Liver (tissue), 8 donors: ENCODE measurements at regions not wholly inside any gene's neighbourhood (a gene's known extent, or its start where the extent isn't known, plus 50 kb on each side); places are given as distances from the start of the nearest gene placed in this dataset.

Source experiments
- DNase-seq: peaks from one replicate; pipeline ENCODE4 v3.0.0-alpha.2; 2017; ENCODE audit warnings: low spot score
- H3K27ac ChIP-seq, 2 donors: one replicate each; pipeline ENCODE4 v1.7.0; 2013; ENCODE audit warnings: inconsistent platforms in 2 of 2, low read length in 2 of 2, control low read depth in 1 of 2, low read depth in 1 of 2, mild to moderate bottlenecking in 1 of 2
- H3K27me3 ChIP-seq, 4 donors: one replicate each; pipeline versions ENCODE4 v1.6.1 to v1.7.0; 2013; ENCODE audit warnings: low read length in 3 of 4, inconsistent platforms in 1 of 4, mild to moderate bottlenecking in 1 of 4, moderate library complexity in 1 of 4; ENCODE audit not compliant: control insufficient read depth in 4 of 4, insufficient read depth in 4 of 4
- H3K36me3 ChIP-seq, 4 donors: one replicate each; pipeline versions ENCODE4 v1.6.1 to v1.7.0; 2013; ENCODE audit warnings: low read length in 3 of 4, mild to moderate bottlenecking in 3 of 4, low read depth in 1 of 4, moderate library complexity in 1 of 4; ENCODE audit not compliant: control insufficient read depth in 4 of 4, insufficient read depth in 3 of 4
- H3K4me1 ChIP-seq, 4 donors: one replicate each; pipeline versions ENCODE4 v1.6.1 to v1.7.0; 2013; ENCODE audit warnings: low read length in 3 of 4, mild to moderate bottlenecking in 3 of 4, moderate library complexity in 1 of 4; ENCODE audit not compliant: control insufficient read depth in 4 of 4, insufficient read depth in 4 of 4
- H3K4me3 ChIP-seq, 3 donors: one replicate each; pipeline versions ENCODE4 v1.6.1 to v1.7.0; 2013; ENCODE audit warnings: low read length in 3 of 3, control low read depth in 1 of 3, low read depth in 1 of 3, mild to moderate bottlenecking in 1 of 3
- H3K9ac ChIP-seq, 2 donors: one replicate each; pipeline ENCODE4 v1.7.0; 2013; ENCODE audit warnings: low read length in 2 of 2, mild to moderate bottlenecking in 2 of 2, moderate library complexity in 2 of 2, control low read depth in 1 of 2, low read depth in 1 of 2
- H3K9me3 ChIP-seq, 4 donors: one replicate each; pipeline versions ENCODE4 v1.6.1 to v1.7.0; 2013; ENCODE audit warnings: low read length in 3 of 4; ENCODE audit not compliant: control insufficient read depth in 4 of 4
- CTCF ChIP-seq: fragments of 150-350 bp; IDR thresholded peaks from 2 replicates; pipeline ENCODE4 v1.5.1; 2017; ENCODE audit warnings: improper control_type of control experiment, low read depth, low read length; ENCODE audit not compliant: missing input control
- EGR1 ChIP-seq, 2 donors: IDR thresholded peaks; 2 replicates each; pipeline ENCODE4 v1.6.1; 2016 to 2018; ENCODE audit warnings: antibody characterized with exemption in 2 of 2, low read depth in 2 of 2
- FOXA2 ChIP-seq: IDR thresholded peaks from 2 replicates; pipeline ENCODE4 v1.6.1; 2016; ENCODE audit warnings: antibody characterized with exemption
- GABPA ChIP-seq, 2 donors: IDR thresholded peaks in 1 of 2; conservative IDR thresholded peaks in 1 of 2; 2 replicates each; pipeline ENCODE4 v1.6.1; 2016; ENCODE audit warnings: antibody characterized with exemption in 2 of 2, mild to moderate bottlenecking in 1 of 2, moderate library complexity in 1 of 2
- HNF4G ChIP-seq: IDR thresholded peaks from 2 replicates; pipeline ENCODE4 v1.6.1; 2016; ENCODE audit warnings: antibody characterized with exemption
- NR2F2 ChIP-seq: IDR thresholded peaks from 2 replicates; pipeline ENCODE4 v1.6.1; 2016; ENCODE audit warnings: antibody characterized with exemption
- RAD21 ChIP-seq, 2 donors: IDR thresholded peaks; 2 replicates each; pipeline ENCODE4 v1.6.1; 2016; ENCODE audit warnings: antibody characterized with exemption in 2 of 2, mild to moderate bottlenecking in 2 of 2
- SP1 ChIP-seq: IDR thresholded peaks from 2 replicates; pipeline ENCODE4 v1.6.1; 2018; ENCODE audit warnings: antibody characterized with exemption, mild to moderate bottlenecking
- YY1 ChIP-seq: IDR thresholded peaks from 2 replicates; pipeline ENCODE4 v1.6.1; 2016; ENCODE audit warnings: antibody characterized with exemption, mild to moderate bottlenecking
- WGBS: extraction: QIAGEN DNeasy Blood & Tissue Kit; methylation state at CpG from one replicate; pipeline ENCODE4 v1.1.7; 2013; 5-methylcytosine and 5-hydroxymethylcytosine counted together
- TF ChIP-seq, protein P1 (sequence below): IDR thresholded peaks from 2 replicates; pipeline ENCODE4 v1.6.1; 2016; ENCODE audit warnings: antibody characterized with exemption
- TF ChIP-seq, protein P2 (sequence below): IDR thresholded peaks from 2 replicates; pipeline ENCODE4 v1.6.1; 2016; ENCODE audit warnings: antibody characterized with exemption
- TF ChIP-seq, protein P3 (sequence below): IDR thresholded peaks from 2 replicates; pipeline ENCODE4 v1.6.1; 2016; ENCODE audit warnings: antibody characterized with exemption, mild to moderate bottlenecking
- donor health status: healthy.
- donor health status: healthy.
- donor health status: healthy.
- donor health status: healthy.
- donor health status: healthy.

- H3K27me3 ChIP-seq, result peaks cover 0 to 2% (median 0%) of the 10 kb centered on the region in 4 donors
- no peak overlapping the region for H3K4me3 ChIP-seq
- TF ChIP-seq YY1, result no peak
- TF ChIP-seq, protein P1, sequence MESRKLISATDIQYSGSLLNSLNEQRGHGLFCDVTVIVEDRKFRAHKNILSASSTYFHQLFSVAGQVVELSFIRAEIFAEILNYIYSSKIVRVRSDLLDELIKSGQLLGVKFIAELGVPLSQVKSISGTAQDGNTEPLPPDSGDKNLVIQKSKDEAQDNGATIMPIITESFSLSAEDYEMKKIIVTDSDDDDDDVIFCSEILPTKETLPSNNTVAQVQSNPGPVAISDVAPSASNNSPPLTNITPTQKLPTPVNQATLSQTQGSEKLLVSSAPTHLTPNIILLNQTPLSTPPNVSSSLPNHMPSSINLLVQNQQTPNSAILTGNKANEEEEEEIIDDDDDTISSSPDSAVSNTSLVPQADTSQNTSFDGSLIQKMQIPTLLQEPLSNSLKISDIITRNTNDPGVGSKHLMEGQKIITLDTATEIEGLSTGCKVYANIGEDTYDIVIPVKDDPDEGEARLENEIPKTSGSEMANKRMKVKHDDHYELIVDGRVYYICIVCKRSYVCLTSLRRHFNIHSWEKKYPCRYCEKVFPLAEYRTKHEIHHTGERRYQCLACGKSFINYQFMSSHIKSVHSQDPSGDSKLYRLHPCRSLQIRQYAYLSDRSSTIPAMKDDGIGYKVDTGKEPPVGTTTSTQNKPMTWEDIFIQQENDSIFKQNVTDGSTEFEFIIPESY, result no peak
- no peak for TF ChIP-seq EGR1 (IDR thresholded peaks at IDR 0.05; ENCODE audit: low read depth in 2 of 2)
- TF ChIP-seq HNF4G, result no peak
- TF ChIP-seq, protein P2, sequence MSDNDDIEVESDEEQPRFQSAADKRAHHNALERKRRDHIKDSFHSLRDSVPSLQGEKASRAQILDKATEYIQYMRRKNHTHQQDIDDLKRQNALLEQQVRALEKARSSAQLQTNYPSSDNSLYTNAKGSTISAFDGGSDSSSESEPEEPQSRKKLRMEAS, result no peak
- no peak for TF ChIP-seq CTCF
- TF ChIP-seq SP1, result no peak
- no peak for TF ChIP-seq FOXA2
- TF ChIP-seq, protein P3, sequence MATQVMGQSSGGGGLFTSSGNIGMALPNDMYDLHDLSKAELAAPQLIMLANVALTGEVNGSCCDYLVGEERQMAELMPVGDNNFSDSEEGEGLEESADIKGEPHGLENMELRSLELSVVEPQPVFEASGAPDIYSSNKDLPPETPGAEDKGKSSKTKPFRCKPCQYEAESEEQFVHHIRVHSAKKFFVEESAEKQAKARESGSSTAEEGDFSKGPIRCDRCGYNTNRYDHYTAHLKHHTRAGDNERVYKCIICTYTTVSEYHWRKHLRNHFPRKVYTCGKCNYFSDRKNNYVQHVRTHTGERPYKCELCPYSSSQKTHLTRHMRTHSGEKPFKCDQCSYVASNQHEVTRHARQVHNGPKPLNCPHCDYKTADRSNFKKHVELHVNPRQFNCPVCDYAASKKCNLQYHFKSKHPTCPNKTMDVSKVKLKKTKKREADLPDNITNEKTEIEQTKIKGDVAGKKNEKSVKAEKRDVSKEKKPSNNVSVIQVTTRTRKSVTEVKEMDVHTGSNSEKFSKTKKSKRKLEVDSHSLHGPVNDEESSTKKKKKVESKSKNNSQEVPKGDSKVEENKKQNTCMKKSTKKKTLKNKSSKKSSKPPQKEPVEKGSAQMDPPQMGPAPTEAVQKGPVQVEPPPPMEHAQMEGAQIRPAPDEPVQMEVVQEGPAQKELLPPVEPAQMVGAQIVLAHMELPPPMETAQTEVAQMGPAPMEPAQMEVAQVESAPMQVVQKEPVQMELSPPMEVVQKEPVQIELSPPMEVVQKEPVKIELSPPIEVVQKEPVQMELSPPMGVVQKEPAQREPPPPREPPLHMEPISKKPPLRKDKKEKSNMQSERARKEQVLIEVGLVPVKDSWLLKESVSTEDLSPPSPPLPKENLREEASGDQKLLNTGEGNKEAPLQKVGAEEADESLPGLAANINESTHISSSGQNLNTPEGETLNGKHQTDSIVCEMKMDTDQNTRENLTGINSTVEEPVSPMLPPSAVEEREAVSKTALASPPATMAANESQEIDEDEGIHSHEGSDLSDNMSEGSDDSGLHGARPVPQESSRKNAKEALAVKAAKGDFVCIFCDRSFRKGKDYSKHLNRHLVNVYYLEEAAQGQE, result no peak
- TF ChIP-seq RAD21 (IDR thresholded peaks at IDR 0.05), result no peak
- TF ChIP-seq GABPA (IDR thresholded peaks at IDR 0.05 in 1 of 2, conservative IDR thresholded peaks at IDR 0.05 in 1 of 2), result no peak
- H3K36me3 ChIP-seq, result no peaks in the 10 kb centered on the region
- no peak overlapping the region for H3K9ac ChIP-seq
- H3K27ac ChIP-seq, result no peak overlapping the region
- no peak for DNase-seq
- H3K9me3 ChIP-seq, result peaks cover 0 to 3% (median 0%) of the 10 kb centered on the region in 4 donors
- H3K4me1 ChIP-seq, result no peaks in the 10 kb centered on the region
- WGBS, result 52% methylated on average over 8 of the region's 8 CpGs
These were observed 103.1 kb upstream of the UGT8 start for GRCh38 chr4:114495471-114495928.

DNA sequence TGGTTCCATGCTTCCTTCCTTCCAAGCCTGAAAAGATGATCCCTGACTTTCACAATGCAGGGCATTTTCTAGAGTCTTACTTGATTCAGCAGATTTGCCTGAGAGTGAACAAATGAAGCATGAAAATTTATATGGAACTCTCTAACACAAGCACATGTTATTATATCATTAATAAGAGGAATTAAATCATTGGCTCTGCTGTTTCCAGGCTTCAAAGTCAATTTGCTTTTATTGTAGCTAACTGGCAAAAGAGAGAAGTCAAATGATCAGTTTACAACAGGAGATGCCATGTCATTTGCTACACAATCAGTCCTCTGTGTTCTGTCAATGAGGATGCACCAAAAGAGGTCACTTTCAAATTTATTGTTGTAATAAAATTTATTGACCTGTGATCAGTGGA is 101.5 kb upstream of the UGT8 start:
- H3K27ac ChIP-seq, result no peak overlapping the region
- H3K9ac ChIP-seq, result no peak overlapping the region
- TF ChIP-seq NR2F2 (no peak), YY1 (no peak), GABPA (IDR thresholded peaks at IDR 0.05 in 1 of 2, conservative IDR thresholded peaks at IDR 0.05 in 1 of 2) (no peak)
- TF ChIP-seq, protein P1, result no peak
- TF ChIP-seq, protein P2, result no peak
- H3K27me3 ChIP-seq, result no peaks in the 10 kb centered on the region
- no peaks in the 10 kb centered on the region for H3K36me3 ChIP-seq
- peaks cover 0 to 1% (median 0%) of the 10 kb centered on the region in 4 donors for H3K4me1 ChIP-seq
- no peak for DNase-seq
- H3K4me3 ChIP-seq, result no peak overlapping the region
- peaks cover 0 to 3% (median 0%) of the 10 kb centered on the region in 4 donors for H3K9me3 ChIP-seq
